ENCODE measurements at regions not wholly inside any gene's neighbourhood (a gene's known extent, or its start where the extent isn't known, plus 50 kb on each side); places are given as distances from the start of the nearest gene placed in this dataset.
"Not testable (repeated sequence)": the region's sequence is repeated elsewhere in the genome, so short reads cannot be mapped to it uniquely, and the experiment has no call there.

GRCh38 chr7:16256419-16256818, 164.9 kb downstream of the CRPPA start:
- H3K4me3 ChIP-seq (ENCODE audit: low read length); H2AFZ ChIP-seq (ENCODE audit: low read depth, low read length); H3K9me3 ChIP-seq (ENCODE audit: low read length); H3K4me1 ChIP-seq (ENCODE audit: insufficient read depth, low read length); H3K27me3 ChIP-seq (ENCODE audit: insufficient read depth, low read length); H3K36me3 ChIP-seq (ENCODE audit: insufficient read depth, low read length): not testable (repeated sequence)

GRCh38 chr7:16255952-16256351, 165.4 kb downstream of the CRPPA start:
- H3K4me3 ChIP-seq (ENCODE audit: low read length); H3K36me3 ChIP-seq (ENCODE audit: insufficient read depth, low read length); H3K4me1 ChIP-seq (ENCODE audit: insufficient read depth, low read length); H2AFZ ChIP-seq (ENCODE audit: low read depth, low read length); H3K9me3 ChIP-seq (ENCODE audit: low read length); H3K27me3 ChIP-seq (ENCODE audit: insufficient read depth, low read length): not testable (repeated sequence)

- H3K9me3 ChIP-seq (ENCODE audit: low read length); H3K36me3 ChIP-seq (ENCODE audit: insufficient read depth, low read length); H3K4me3 ChIP-seq (ENCODE audit: low read length); H3K4me1 ChIP-seq (ENCODE audit: insufficient read depth, low read length); H2AFZ ChIP-seq (ENCODE audit: low read depth, low read length); H3K27me3 ChIP-seq (ENCODE audit: insufficient read depth, low read length): not testable (repeated sequence)
Observed at GRCh38 chr7:16250655-16251054, 170.7 kb downstream of the CRPPA start.

- H3K9me3 ChIP-seq (ENCODE audit: low read length), result not testable (repeated sequence)
Observed at GRCh38 chr7:16249204-16249603, 172.1 kb downstream of the CRPPA start.

GRCh38 chr7:16248556-16248955, 172.8 kb downstream of the CRPPA start:
- not testable (repeated sequence) for H3K27me3 ChIP-seq (ENCODE audit: insufficient read depth, low read length); H3K9me3 ChIP-seq (ENCODE audit: low read length); H2AFZ ChIP-seq (ENCODE audit: low read depth, low read length); H3K36me3 ChIP-seq (ENCODE audit: insufficient read depth, low read length); H3K4me1 ChIP-seq (ENCODE audit: insufficient read depth, low read length); H3K4me3 ChIP-seq (ENCODE audit: low read length)

More at GRCh38 chr7:16249204-16249603, 172.1 kb downstream of the CRPPA start:
- H3K27me3 ChIP-seq (ENCODE audit: insufficient read depth, low read length); H3K36me3 ChIP-seq (ENCODE audit: insufficient read depth, low read length); H2AFZ ChIP-seq (ENCODE audit: low read depth, low read length); H3K4me3 ChIP-seq (ENCODE audit: low read length); H3K4me1 ChIP-seq (ENCODE audit: insufficient read depth, low read length): not testable (repeated sequence)

GRCh38 chr7:16244469-16244868, 176.9 kb downstream of the CRPPA start:
- Histone ChIP-seq H2AFZ (ENCODE audit: low read depth, low read length) (no peak overlapping the region), H3K4me3 (ENCODE audit: low read length) (no peak overlapping the region), H3K9me3 (ENCODE audit: low read length) (no peaks in the 10 kb centered on the region), H3K36me3 (ENCODE audit: insufficient read depth, low read length) (no peaks in the 10 kb centered on the region), H3K27me3 (ENCODE audit: insufficient read depth, low read length) (no peaks in the 10 kb centered on the region), H3K4me1 (ENCODE audit: insufficient read depth, low read length) (peaks cover 2% of the 10 kb centered on the region)

GRCh38 chr7:16242920-16243319, 178.4 kb downstream of the CRPPA start:
- peaks cover 2% of the 10 kb centered on the region for H3K4me1 ChIP-seq (ENCODE audit: insufficient read depth, low read length)

GRCh38 chr7:16241017-16241416, 180.3 kb downstream of the CRPPA start:
- no peaks in the 10 kb centered on the region for H3K9me3 ChIP-seq (ENCODE audit: low read length)
- no peak overlapping the region for H2AFZ ChIP-seq (ENCODE audit: low read depth, low read length)
- H3K4me1 ChIP-seq (ENCODE audit: insufficient read depth, low read length), result no peaks in the 10 kb centered on the region
- H3K4me3 ChIP-seq (ENCODE audit: low read length), result no peak overlapping the region
- no peaks in the 10 kb centered on the region for H3K36me3 ChIP-seq (ENCODE audit: insufficient read depth, low read length)
- H3K27me3 ChIP-seq (ENCODE audit: insufficient read depth, low read length), result no peaks in the 10 kb centered on the region

More at GRCh38 chr7:16242920-16243319, 178.4 kb downstream of the CRPPA start:
- Histone ChIP-seq H3K27me3 (ENCODE audit: insufficient read depth, low read length) (no peaks in the 10 kb centered on the region), H3K9me3 (ENCODE audit: low read length) (no peaks in the 10 kb centered on the region), H2AFZ (ENCODE audit: low read depth, low read length) (no peak overlapping the region), H3K36me3 (ENCODE audit: insufficient read depth, low read length) (no peaks in the 10 kb centered on the region), H3K4me3 (ENCODE audit: low read length) (no peak overlapping the region)

- H3K36me3 ChIP-seq (ENCODE audit: insufficient read depth, low read length), result no peaks in the 10 kb centered on the region
- H3K4me1 ChIP-seq (ENCODE audit: insufficient read depth, low read length), result no peaks in the 10 kb centered on the region
- H3K4me3 ChIP-seq (ENCODE audit: low read length), result no peak overlapping the region
- H3K27me3 ChIP-seq (ENCODE audit: insufficient read depth, low read length), result no peaks in the 10 kb centered on the region
- no peaks in the 10 kb centered on the region for H3K9me3 ChIP-seq (ENCODE audit: low read length)
- no peak overlapping the region for H2AFZ ChIP-seq (ENCODE audit: low read depth, low read length)
Observed at GRCh38 chr7:16236381-16236780, 185.0 kb downstream of the CRPPA start.

- no peak overlapping the region for H2AFZ ChIP-seq (ENCODE audit: low read depth, low read length)
- H3K36me3 ChIP-seq (ENCODE audit: insufficient read depth, low read length), result no peaks in the 10 kb centered on the region
- no peaks in the 10 kb centered on the region for H3K9me3 ChIP-seq (ENCODE audit: low read length)
- H3K4me1 ChIP-seq (ENCODE audit: insufficient read depth, low read length), result no peaks in the 10 kb centered on the region
- H3K4me3 ChIP-seq (ENCODE audit: low read length), result no peak overlapping the region
- H3K27me3 ChIP-seq (ENCODE audit: insufficient read depth, low read length), result no peaks in the 10 kb centered on the region
Observed at GRCh38 chr7:16235147-16236114, 185.9 kb downstream of the CRPPA start.

- H2AFZ ChIP-seq (ENCODE audit: low read depth, low read length), result no peak overlapping the region
- H3K4me1 ChIP-seq (ENCODE audit: insufficient read depth, low read length), result no peaks in the 10 kb centered on the region
- H3K36me3 ChIP-seq (ENCODE audit: insufficient read depth, low read length), result no peaks in the 10 kb centered on the region
- no peaks in the 10 kb centered on the region for H3K9me3 ChIP-seq (ENCODE audit: low read length)
- H3K27me3 ChIP-seq (ENCODE audit: insufficient read depth, low read length), result no peaks in the 10 kb centered on the region
- no peak overlapping the region for H3K4me3 ChIP-seq (ENCODE audit: low read length)
Observed at GRCh38 chr7:16234493-16235146, 186.7 kb downstream of the CRPPA start.

- Histone ChIP-seq H3K4me1 (ENCODE audit: insufficient read depth, low read length) (no peaks in the 10 kb centered on the region), H3K4me3 (ENCODE audit: low read length) (no peak overlapping the region), H3K9me3 (ENCODE audit: low read length) (no peaks in the 10 kb centered on the region), H2AFZ (ENCODE audit: low read depth, low read length) (no peak overlapping the region), H3K36me3 (ENCODE audit: insufficient read depth, low read length) (no peaks in the 10 kb centered on the region), H3K27me3 (ENCODE audit: insufficient read depth, low read length) (no peaks in the 10 kb centered on the region)
Observed at GRCh38 chr7:16233517-16233916, 187.8 kb downstream of the CRPPA start.

- H3K4me1 ChIP-seq (ENCODE audit: insufficient read depth, low read length), result no peaks in the 10 kb centered on the region
- H3K9me3 ChIP-seq (ENCODE audit: low read length), result no peaks in the 10 kb centered on the region
- no peaks in the 10 kb centered on the region for H3K27me3 ChIP-seq (ENCODE audit: insufficient read depth, low read length)
- no peak overlapping the region for H2AFZ ChIP-seq (ENCODE audit: low read depth, low read length)
- no peak overlapping the region for H3K4me3 ChIP-seq (ENCODE audit: low read length)
- no peaks in the 10 kb centered on the region for H3K36me3 ChIP-seq (ENCODE audit: insufficient read depth, low read length)
Observed at GRCh38 chr7:16232273-16232672, 189.1 kb downstream of the CRPPA start.
